ENCODE measurements at regions not wholly inside any gene's neighbourhood (a gene's known extent, or its start where the extent isn't known, plus 50 kb on each side); places are given as distances from the start of the nearest gene placed in this dataset.

DNA sequence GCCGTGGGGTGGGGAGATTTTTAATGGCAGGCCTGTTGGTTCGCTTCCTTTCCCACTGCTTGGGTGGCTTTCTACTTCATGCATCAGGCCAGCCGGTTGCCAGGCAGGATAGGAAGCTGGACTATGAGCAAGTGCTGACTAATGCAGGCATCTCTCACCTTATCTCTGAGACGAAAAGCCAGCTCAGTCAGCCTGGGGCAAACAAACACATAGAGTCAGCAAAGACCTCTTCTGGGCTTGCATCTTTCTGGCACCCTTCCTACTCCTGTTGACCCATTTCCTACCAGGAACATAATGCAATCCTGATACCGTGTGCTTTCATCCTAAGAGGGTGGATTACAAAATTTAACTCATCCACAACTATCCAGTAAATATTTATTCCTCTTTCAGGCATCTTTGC lies 416.6 kb upstream of the MEX3C start:
- DNase-seq (ENCODE audit: low read depth in 2 of 2): peak; percentile 1 to 87
- Histone ChIP-seq H3K4me3 (replicated peaks in 1 of 4; ENCODE audit: control extremely low read depth in 1 of 4, insufficient read depth in 1 of 4, low read depth in 3 of 4, low read length in 4 of 4) (no peak overlapping the region), H3K4me1 (ENCODE audit: control insufficient read depth, extremely low read depth, insufficient read depth, low read length) (no peaks in the 10 kb centered on the region), H4K20me1 (ENCODE audit: control insufficient read depth, extremely low read depth, insufficient read depth, low read length) (no peaks in the 10 kb centered on the region), H3K27ac (ENCODE audit: insufficient read depth, low read length) (no peak overlapping the region), H3K9ac (ENCODE audit: insufficient read depth, low read length) (no peak overlapping the region), H3K9me3 (ENCODE audit: control insufficient read depth, insufficient read depth, low read depth, low read length) (no peaks in the 10 kb centered on the region), H3K79me2 (ENCODE audit: control insufficient read depth, insufficient read depth, low read length) (no peaks in the 10 kb centered on the region), H3K27me3 (ENCODE audit: control insufficient read depth, insufficient read depth, low read length) (no peaks in the 10 kb centered on the region), H2AFZ (ENCODE audit: low read length) (no peak overlapping the region), H3K4me2 (ENCODE audit: extremely low read depth, insufficient read depth, low read length) (no peak overlapping the region), H3K36me3 (ENCODE audit: control insufficient read depth, insufficient read depth, low read length) (no peaks in the 10 kb centered on the region)
- TF ChIP-seq, protein P1, sequence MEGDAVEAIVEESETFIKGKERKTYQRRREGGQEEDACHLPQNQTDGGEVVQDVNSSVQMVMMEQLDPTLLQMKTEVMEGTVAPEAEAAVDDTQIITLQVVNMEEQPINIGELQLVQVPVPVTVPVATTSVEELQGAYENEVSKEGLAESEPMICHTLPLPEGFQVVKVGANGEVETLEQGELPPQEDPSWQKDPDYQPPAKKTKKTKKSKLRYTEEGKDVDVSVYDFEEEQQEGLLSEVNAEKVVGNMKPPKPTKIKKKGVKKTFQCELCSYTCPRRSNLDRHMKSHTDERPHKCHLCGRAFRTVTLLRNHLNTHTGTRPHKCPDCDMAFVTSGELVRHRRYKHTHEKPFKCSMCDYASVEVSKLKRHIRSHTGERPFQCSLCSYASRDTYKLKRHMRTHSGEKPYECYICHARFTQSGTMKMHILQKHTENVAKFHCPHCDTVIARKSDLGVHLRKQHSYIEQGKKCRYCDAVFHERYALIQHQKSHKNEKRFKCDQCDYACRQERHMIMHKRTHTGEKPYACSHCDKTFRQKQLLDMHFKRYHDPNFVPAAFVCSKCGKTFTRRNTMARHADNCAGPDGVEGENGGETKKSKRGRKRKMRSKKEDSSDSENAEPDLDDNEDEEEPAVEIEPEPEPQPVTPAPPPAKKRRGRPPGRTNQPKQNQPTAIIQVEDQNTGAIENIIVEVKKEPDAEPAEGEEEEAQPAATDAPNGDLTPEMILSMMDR (conservative IDR thresholded peaks at IDR 0.05 in 1 of 2, IDR thresholded peaks at IDR 0.05 in 1 of 2; ENCODE audit: low read depth in 1 of 2, low read length in 2 of 2): no peak
- no peak for TF ChIP-seq EZH2 (IDR thresholded peaks at IDR 0.05; ENCODE audit: low read length, missing control alignments)

DNA sequence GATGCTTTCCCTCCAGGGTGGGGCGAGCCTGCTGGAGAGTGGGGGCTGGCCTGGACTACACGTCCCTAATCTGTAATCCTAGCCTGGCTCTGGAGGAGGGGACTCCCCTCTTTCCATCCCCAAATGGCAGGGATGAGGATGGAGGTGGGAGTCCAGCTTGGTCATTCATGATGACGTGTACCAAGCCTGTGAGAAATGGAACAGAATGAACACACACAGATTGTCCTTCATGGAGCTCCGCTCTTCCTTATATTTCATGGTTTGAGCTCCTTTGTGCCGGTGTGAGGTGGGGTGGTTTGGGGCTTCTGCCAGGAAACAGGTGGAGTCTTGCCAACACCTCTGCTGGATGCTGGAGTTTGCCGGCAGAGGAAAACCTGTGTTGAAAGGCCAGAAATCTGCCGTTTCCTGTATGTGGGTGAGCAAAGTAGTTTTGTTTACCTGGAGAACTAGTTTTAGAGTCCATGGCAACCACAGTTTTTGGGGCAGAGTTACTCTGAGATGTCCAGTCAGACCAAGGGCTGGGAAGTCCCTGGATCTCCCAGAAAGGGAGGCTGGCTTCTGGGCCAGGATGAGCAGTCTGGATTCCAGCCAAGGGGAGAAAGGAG lies 417.6 kb upstream of the MEX3C start:
- Histone ChIP-seq H4K20me1 (ENCODE audit: control insufficient read depth, extremely low read depth, insufficient read depth, low read length) (no peaks in the 10 kb centered on the region), H3K9me3 (ENCODE audit: control insufficient read depth, insufficient read depth, low read depth, low read length) (no peaks in the 10 kb centered on the region), H3K36me3 (ENCODE audit: control insufficient read depth, insufficient read depth, low read length) (no peaks in the 10 kb centered on the region), H3K4me3 (replicated peaks in 1 of 4; ENCODE audit: control extremely low read depth in 1 of 4, insufficient read depth in 1 of 4, low read depth in 3 of 4, low read length in 4 of 4) (no peak overlapping the region), H3K79me2 (ENCODE audit: control insufficient read depth, insufficient read depth, low read length) (no peaks in the 10 kb centered on the region), H3K9ac (ENCODE audit: insufficient read depth, low read length) (no peak overlapping the region), H2AFZ (ENCODE audit: low read length) (no peak overlapping the region), H3K27me3 (ENCODE audit: control insufficient read depth, insufficient read depth, low read length) (no peaks in the 10 kb centered on the region), H3K27ac (ENCODE audit: insufficient read depth, low read length) (no peak overlapping the region), H3K4me1 (ENCODE audit: control insufficient read depth, extremely low read depth, insufficient read depth, low read length) (no peaks in the 10 kb centered on the region), H3K4me2 (ENCODE audit: extremely low read depth, insufficient read depth, low read length) (no peak overlapping the region)
- DNase-seq (ENCODE audit: low read depth in 2 of 2): peak in 1 of 2 donors; percentile 26
- no peak for TF ChIP-seq EZH2 (IDR thresholded peaks at IDR 0.05; ENCODE audit: low read length, missing control alignments)
- TF ChIP-seq, protein P1 (conservative IDR thresholded peaks at IDR 0.05 in 1 of 2, IDR thresholded peaks at IDR 0.05 in 1 of 2; ENCODE audit: low read depth in 1 of 2, low read length in 2 of 2): no peak

DNA sequence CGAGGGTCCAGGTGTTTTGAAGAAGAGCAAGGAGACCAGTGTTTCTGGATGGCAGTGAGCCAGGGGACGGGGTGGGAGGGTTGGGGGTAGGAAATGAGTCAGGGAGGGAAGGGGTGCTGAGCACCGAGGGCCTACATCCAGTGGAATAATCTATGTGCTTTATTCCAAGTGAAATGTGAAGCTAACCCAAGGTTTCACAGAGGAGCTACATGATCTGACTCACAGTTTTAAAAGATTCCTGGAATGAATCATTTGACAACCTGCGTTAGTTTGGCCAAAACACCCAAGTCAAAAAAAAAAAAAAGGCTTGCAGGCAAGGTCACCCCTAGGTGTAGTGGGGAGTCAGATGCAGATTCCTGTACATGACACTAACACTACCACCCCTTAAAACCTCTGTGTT lies 419.7 kb upstream of the MEX3C start:
- no peak overlapping the region for H3K4me2 ChIP-seq (ENCODE audit: extremely low read depth, insufficient read depth, low read length)
- H4K20me1 ChIP-seq (ENCODE audit: control insufficient read depth, extremely low read depth, insufficient read depth, low read length): no peaks in the 10 kb centered on the region
- TF ChIP-seq, protein P1 (conservative IDR thresholded peaks at IDR 0.05 in 1 of 2, IDR thresholded peaks at IDR 0.05 in 1 of 2; ENCODE audit: low read depth in 1 of 2, low read length in 2 of 2): no peak
- no peak for TF ChIP-seq EZH2 (IDR thresholded peaks at IDR 0.05; ENCODE audit: low read length, missing control alignments)
- no peak overlapping the region for H3K4me3 ChIP-seq (replicated peaks in 1 of 4; ENCODE audit: control extremely low read depth in 1 of 4, insufficient read depth in 1 of 4, low read depth in 3 of 4, low read length in 4 of 4)
- no peaks in the 10 kb centered on the region for H3K27me3 ChIP-seq (ENCODE audit: control insufficient read depth, insufficient read depth, low read length)
- no peak overlapping the region for H2AFZ ChIP-seq (ENCODE audit: low read length)
- H3K27ac ChIP-seq (ENCODE audit: insufficient read depth, low read length): no peak overlapping the region
- H3K9me3 ChIP-seq (ENCODE audit: control insufficient read depth, insufficient read depth, low read depth, low read length): no peaks in the 10 kb centered on the region
- no peaks in the 10 kb centered on the region for H3K4me1 ChIP-seq (ENCODE audit: control insufficient read depth, extremely low read depth, insufficient read depth, low read length)
- no peak overlapping the region for H3K9ac ChIP-seq (ENCODE audit: insufficient read depth, low read length)
- H3K79me2 ChIP-seq (ENCODE audit: control insufficient read depth, insufficient read depth, low read length): no peaks in the 10 kb centered on the region
- DNase-seq (ENCODE audit: low read depth in 2 of 2): peak in 1 of 2 donors; percentile 74
- H3K36me3 ChIP-seq (ENCODE audit: control insufficient read depth, insufficient read depth, low read length): no peaks in the 10 kb centered on the region

All from fibroblast of lung (primary cell).